ENCODE measurements at regions not wholly inside any gene's neighbourhood (a gene's known extent, or its start where the extent isn't known, plus 50 kb on each side); places are given as distances from the start of the nearest gene placed in this dataset.

DNA sequence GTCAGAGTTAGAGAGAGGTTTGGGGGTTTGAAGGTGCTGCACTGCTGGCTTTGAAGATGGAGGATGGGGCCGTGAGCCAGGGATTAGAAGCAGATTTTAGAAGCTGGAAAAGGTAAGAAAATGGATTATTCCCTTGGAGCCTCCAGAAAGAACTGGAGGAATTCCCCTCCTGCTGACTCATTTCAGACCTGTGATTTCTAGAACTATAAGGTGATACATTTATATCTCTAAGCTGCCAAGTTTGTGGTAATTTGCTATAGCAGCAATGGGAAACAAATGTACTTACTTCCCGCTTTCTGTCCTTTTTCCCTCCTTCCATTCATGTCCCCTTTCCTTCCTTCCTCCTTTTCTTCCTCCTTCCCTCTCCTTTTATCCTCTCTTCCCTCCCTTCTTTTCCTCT lies 78.5 kb upstream of the PCDH8 start:
- H3K27ac ChIP-seq (ENCODE audit: extremely low read length, insufficient read depth, low read length): no peak overlapping the region
- H3K9ac ChIP-seq (ENCODE audit: insufficient read depth, low read depth, low read length): no peak overlapping the region
- ChIA-PET POLR2A (no interaction called here), CTCF (ENCODE audit: low intra/inter-chr PET ratio, low total read pairs) (no interaction called here)
- H3K4me1 ChIP-seq (ENCODE audit: insufficient read depth, low read length): no peaks in the 10 kb centered on the region
- no peak overlapping the region for H3K4me3 ChIP-seq (replicated peaks in 1 of 3; ENCODE audit: insufficient read depth in 1 of 3, low read depth in 2 of 3, low read length in 3 of 3)
- intact Hi-C loops (cut with micrococcal nuclease; ENCODE audit: unreplicated experiment) (no loop called here), in situ Hi-C loops (cut with HindIII; ENCODE audit: extremely low pct_ligation_motif_present, low pct_unique_long_range_greater_than_20kb) (no loop called here)
- FAIRE-seq: no peak
- WGBS (ENCODE audit: low lambda C conversion rate): 20% methylated on average over 2 of the region's 2 CpGs
- BruUV-seq (replicated peaks): no TSS peak
- no peaks in the 10 kb centered on the region for H3K36me3 ChIP-seq (replicated peaks in 1 of 2; ENCODE audit: control insufficient read depth in 1 of 2, insufficient read depth in 2 of 2, low read length in 2 of 2)
- H3K4me2 ChIP-seq (ENCODE audit: low read depth, low read length): no peak overlapping the region
- no peak for ATAC-seq
- no peaks in the 10 kb centered on the region for H4K20me1 ChIP-seq (ENCODE audit: insufficient read depth, low read length)
- no peak overlapping the region for H2AFZ ChIP-seq (ENCODE audit: low read length)
- no peaks in the 10 kb centered on the region for H3K79me2 ChIP-seq (ENCODE audit: insufficient read depth, low read length)
- H3K9me3 ChIP-seq (ENCODE audit: low read length): no peaks in the 10 kb centered on the region
- H3K27me3 ChIP-seq (ENCODE audit: control insufficient read depth in 1 of 2, insufficient read depth in 2 of 2, low read length in 2 of 2): peaks cover 0 to 3% of the 10 kb centered on the region in 2 experiments; a peak in 1 of 5 replicates
- no peak for DNase-seq (ENCODE audit: low spot score)
- TF ChIP-seq, protein P1, sequence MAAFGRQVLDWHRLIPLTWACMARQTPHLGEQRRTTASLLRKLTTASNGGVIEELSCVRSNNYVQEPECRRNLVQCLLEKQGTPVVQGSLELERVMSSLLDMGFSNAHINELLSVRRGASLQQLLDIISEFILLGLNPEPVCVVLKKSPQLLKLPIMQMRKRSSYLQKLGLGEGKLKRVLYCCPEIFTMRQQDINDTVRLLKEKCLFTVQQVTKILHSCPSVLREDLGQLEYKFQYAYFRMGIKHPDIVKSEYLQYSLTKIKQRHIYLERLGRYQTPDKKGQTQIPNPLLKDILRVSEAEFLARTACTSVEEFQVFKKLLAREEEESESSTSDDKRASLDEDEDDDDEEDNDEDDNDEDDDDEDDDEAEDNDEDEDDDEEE (CRISPR knock-in tag; IDR thresholded peaks at IDR 0.05): no peak
- no peak for TF ChIP-seq ZNF607 (CRISPR knock-in tag; IDR thresholded peaks at IDR 0.05; ENCODE audit: borderline replicate concordance)

DNA sequence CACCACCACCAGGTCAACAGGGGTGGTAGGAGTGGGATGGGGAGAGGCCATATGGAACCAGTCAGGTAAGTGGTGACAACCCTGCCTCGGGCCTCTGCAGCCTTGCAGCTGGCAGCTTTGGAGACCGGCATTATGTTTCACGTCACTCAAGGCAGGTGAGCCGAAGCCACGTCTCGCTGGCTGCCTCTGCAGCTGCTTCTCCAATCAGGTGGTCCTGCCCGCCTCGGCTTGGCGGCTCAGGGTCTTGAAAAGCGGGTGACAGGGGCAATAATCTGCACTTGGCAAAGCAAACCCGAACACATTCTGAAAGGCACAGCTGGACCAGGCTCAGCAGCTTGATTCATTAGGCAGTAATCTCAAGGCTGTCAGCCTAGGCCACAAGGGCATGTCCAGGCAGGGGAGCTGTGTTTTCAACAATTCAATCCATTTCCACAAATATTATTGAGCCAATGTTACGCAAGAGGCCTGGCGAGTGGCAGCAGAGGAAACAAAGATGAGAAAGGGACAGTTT lies 77.4 kb upstream of the PCDH8 start:
- Histone ChIP-seq H3K4me2 (ENCODE audit: low read depth, low read length) (no peak overlapping the region), H2AFZ (ENCODE audit: low read length) (no peak overlapping the region)
- POLR2A ChIA-PET: no interaction called here
- TF ChIP-seq, protein P2, sequence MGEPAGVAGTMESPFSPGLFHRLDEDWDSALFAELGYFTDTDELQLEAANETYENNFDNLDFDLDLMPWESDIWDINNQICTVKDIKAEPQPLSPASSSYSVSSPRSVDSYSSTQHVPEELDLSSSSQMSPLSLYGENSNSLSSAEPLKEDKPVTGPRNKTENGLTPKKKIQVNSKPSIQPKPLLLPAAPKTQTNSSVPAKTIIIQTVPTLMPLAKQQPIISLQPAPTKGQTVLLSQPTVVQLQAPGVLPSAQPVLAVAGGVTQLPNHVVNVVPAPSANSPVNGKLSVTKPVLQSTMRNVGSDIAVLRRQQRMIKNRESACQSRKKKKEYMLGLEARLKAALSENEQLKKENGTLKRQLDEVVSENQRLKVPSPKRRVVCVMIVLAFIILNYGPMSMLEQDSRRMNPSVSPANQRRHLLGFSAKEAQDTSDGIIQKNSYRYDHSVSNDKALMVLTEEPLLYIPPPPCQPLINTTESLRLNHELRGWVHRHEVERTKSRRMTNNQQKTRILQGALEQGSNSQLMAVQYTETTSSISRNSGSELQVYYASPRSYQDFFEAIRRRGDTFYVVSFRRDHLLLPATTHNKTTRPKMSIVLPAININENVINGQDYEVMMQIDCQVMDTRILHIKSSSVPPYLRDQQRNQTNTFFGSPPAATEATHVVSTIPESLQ (CRISPR knock-in tag; conservative IDR thresholded peaks at IDR 0.05): no peak
- no peak for TF ChIP-seq U2AF2 (IDR thresholded peaks at IDR 0.05; ENCODE audit: low read depth, low read length)
- TF ChIP-seq, protein P3, sequence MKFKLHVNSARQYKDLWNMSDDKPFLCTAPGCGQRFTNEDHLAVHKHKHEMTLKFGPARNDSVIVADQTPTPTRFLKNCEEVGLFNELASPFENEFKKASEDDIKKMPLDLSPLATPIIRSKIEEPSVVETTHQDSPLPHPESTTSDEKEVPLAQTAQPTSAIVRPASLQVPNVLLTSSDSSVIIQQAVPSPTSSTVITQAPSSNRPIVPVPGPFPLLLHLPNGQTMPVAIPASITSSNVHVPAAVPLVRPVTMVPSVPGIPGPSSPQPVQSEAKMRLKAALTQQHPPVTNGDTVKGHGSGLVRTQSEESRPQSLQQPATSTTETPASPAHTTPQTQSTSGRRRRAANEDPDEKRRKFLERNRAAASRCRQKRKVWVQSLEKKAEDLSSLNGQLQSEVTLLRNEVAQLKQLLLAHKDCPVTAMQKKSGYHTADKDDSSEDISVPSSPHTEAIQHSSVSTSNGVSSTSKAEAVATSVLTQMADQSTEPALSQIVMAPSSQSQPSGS (CRISPR knock-in tag; IDR thresholded peaks at IDR 0.05): no peak
- peak; percentile 74 for TF ChIP-seq CEBPB (IDR thresholded peaks at IDR 0.05; ENCODE audit: borderline replicate concordance, low read depth, low read length)
- peak; percentile 30; the same call in 1 of the 2 replicates for TF ChIP-seq CEBPG (CRISPR knock-in tag; IDR thresholded peaks at IDR 0.05)
- TF ChIP-seq ZNF432 (CRISPR knock-in tag; IDR thresholded peaks at IDR 0.05; ENCODE audit: borderline replicate concordance): no peak
- TF ChIP-seq ZNF331 (CRISPR knock-in tag; IDR thresholded peaks at IDR 0.05): peak; percentile 41; the same call in 1 of the 2 replicates
- TF ChIP-seq ARHGAP35 (CRISPR knock-in tag; IDR thresholded peaks at IDR 0.05; ENCODE audit: borderline replicate concordance): no peak
- no peak for TF ChIP-seq SIN3B (IDR thresholded peaks at IDR 0.05; ENCODE audit: low read length)
- no peak for TF ChIP-seq ZNF7 (CRISPR knock-in tag; IDR thresholded peaks at IDR 0.05)
- TF ChIP-seq ZNF619 (CRISPR knock-in tag; IDR thresholded peaks at IDR 0.05): no peak
- TF ChIP-seq MAFF (IDR thresholded peaks at IDR 0.05; ENCODE audit: low read depth, low read length): no peak
- no peak for TF ChIP-seq NR2F6 (IDR thresholded peaks at IDR 0.05)
- no peak for TF ChIP-seq NR2F6 (CRISPR knock-in tag; IDR thresholded peaks at IDR 0.05)
- TF ChIP-seq ZNF672 (CRISPR knock-in tag; IDR thresholded peaks at IDR 0.05): no peak
- no peak for TF ChIP-seq ZNF230 (CRISPR knock-in tag; IDR thresholded peaks at IDR 0.05)

More for the DNA sequence above, 77.4 kb upstream of the PCDH8 start:
- intact Hi-C loops (cut with micrococcal nuclease; ENCODE audit: unreplicated experiment): no loop called here
- H3K9ac ChIP-seq (ENCODE audit: insufficient read depth, low read depth, low read length): no peak overlapping the region
- H4K20me1 ChIP-seq (ENCODE audit: insufficient read depth, low read length): no peaks in the 10 kb centered on the region
- H3K27me3 ChIP-seq (ENCODE audit: control insufficient read depth in 1 of 2, insufficient read depth in 2 of 2, low read length in 2 of 2): peaks cover 0 to 3% of the 10 kb centered on the region in 2 experiments; a peak in 1 of 5 replicates
- FAIRE-seq: no peak
- H3K27ac ChIP-seq (ENCODE audit: extremely low read length, insufficient read depth, low read length): no peak overlapping the region
- WGBS (ENCODE audit: low lambda C conversion rate): 35% methylated on average over 9 of the region's 13 CpGs
- CTCF ChIA-PET (ENCODE audit: low intra/inter-chr PET ratio, low total read pairs): no interaction called here
- H3K4me3 ChIP-seq (replicated peaks in 1 of 3; ENCODE audit: insufficient read depth in 1 of 3, low read depth in 2 of 3, low read length in 3 of 3): no peak overlapping the region
- peak; percentile 41; the same call in 2 of the 3 replicates for ATAC-seq
- H3K36me3 ChIP-seq (replicated peaks in 1 of 2; ENCODE audit: control insufficient read depth in 1 of 2, insufficient read depth in 2 of 2, low read length in 2 of 2): no peaks in the 10 kb centered on the region
- in situ Hi-C loops (cut with HindIII; ENCODE audit: extremely low pct_ligation_motif_present, low pct_unique_long_range_greater_than_20kb): no loop called here
- H3K79me2 ChIP-seq (ENCODE audit: insufficient read depth, low read length): no peaks in the 10 kb centered on the region
- H3K4me1 ChIP-seq (ENCODE audit: insufficient read depth, low read length): no peaks in the 10 kb centered on the region
- no peak for DNase-seq (ENCODE audit: low spot score)
- H3K9me3 ChIP-seq (ENCODE audit: low read length): no peaks in the 10 kb centered on the region
- BruUV-seq (replicated peaks): no TSS peak

All from HepG2 (cell line).